ENCODE measurements at regions not wholly inside any gene's neighbourhood (a gene's known extent, or its start where the extent isn't known, plus 50 kb on each side); places are given as distances from the start of the nearest gene placed in this dataset.

DNA sequence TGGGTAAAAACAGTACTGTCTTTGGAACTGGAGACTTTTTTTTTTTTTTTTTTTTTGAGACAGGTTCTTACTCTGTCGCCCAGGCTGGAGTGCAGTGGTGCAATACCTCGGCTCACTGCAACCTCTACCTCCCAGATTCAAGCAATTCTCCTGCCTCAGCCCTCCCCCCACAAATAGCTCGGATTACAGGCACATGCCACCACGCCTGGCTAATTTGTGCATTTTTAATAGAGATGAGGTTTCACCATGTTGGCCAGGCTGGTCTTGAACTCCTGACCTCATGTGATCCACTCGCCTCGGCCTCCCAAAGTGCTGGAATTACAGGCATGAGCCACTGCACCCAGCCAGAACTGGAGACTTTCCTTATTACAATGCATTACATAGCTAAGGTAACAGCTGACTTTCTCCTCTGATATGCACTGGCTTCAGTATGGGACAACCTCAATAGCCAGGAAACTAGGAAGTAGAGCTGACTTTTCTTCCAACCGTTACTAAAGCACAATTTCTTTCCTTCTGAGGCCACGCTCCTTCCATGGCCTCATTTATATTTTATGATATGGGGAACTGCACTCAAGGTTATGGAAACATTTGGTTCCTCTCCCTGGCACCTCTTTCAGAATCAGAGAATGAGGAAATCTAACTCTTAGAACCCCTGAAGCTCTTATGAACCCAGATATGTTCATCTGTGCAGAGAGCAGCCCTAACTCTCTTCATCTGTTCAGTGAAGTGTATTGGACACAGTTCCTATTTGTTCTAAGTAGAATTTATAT lies 53.5 kb upstream of the FAM9B start:
- TF ChIP-seq ZFP30 (CRISPR knock-in tag; IDR thresholded peaks at IDR 0.05): no peak
- no peak for TF ChIP-seq TCF4 (CRISPR knock-in tag; IDR thresholded peaks at IDR 0.05; ENCODE audit: borderline replicate concordance)
- TF ChIP-seq SNAI2 (CRISPR knock-in tag; IDR thresholded peaks at IDR 0.05): no peak
- no peak for TF ChIP-seq PPARA (CRISPR knock-in tag; IDR thresholded peaks at IDR 0.05; ENCODE audit: borderline replicate concordance)
- TF ChIP-seq ZNF70 (CRISPR knock-in tag; IDR thresholded peaks at IDR 0.05): no peak
- TF ChIP-seq, protein P1, sequence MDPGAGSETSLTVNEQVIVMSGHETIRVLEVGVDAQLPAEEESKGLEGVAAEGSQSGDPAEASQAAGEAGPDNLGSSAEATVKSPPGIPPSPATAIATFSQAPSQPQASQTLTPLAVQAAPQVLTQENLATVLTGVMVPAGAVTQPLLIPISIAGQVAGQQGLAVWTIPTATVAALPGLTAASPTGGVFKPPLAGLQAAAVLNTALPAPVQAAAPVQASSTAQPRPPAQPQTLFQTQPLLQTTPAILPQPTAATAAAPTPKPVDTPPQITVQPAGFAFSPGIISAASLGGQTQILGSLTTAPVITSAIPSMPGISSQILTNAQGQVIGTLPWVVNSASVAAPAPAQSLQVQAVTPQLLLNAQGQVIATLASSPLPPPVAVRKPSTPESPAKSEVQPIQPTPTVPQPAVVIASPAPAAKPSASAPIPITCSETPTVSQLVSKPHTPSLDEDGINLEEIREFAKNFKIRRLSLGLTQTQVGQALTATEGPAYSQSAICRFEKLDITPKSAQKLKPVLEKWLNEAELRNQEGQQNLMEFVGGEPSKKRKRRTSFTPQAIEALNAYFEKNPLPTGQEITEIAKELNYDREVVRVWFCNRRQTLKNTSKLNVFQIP (CRISPR knock-in tag; IDR thresholded peaks at IDR 0.05; ENCODE audit: borderline replicate concordance, low read depth): no peak
- no peak for TF ChIP-seq ZNF8 (CRISPR knock-in tag; IDR thresholded peaks at IDR 0.05)
- TF ChIP-seq, protein P2, sequence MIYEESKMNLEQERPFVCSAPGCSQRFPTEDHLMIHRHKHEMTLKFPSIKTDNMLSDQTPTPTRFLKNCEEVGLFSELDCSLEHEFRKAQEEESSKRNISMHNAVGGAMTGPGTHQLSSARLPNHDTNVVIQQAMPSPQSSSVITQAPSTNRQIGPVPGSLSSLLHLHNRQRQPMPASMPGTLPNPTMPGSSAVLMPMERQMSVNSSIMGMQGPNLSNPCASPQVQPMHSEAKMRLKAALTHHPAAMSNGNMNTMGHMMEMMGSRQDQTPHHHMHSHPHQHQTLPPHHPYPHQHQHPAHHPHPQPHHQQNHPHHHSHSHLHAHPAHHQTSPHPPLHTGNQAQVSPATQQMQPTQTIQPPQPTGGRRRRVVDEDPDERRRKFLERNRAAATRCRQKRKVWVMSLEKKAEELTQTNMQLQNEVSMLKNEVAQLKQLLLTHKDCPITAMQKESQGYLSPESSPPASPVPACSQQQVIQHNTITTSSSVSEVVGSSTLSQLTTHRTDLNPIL (CRISPR knock-in tag; IDR thresholded peaks at IDR 0.05; ENCODE audit: low read depth): no peak
- ATAC-seq: no peak

- TF ChIP-seq CSDC2 (CRISPR knock-in tag; IDR thresholded peaks at IDR 0.05) (no peak), TCF4 (CRISPR knock-in tag; IDR thresholded peaks at IDR 0.05; ENCODE audit: borderline replicate concordance) (no peak), ESRRG (CRISPR knock-in tag; IDR thresholded peaks at IDR 0.05) (no peak), BACH2 (CRISPR knock-in tag; IDR thresholded peaks at IDR 0.05; ENCODE audit: borderline replicate concordance) (no peak), RARB (CRISPR knock-in tag; IDR thresholded peaks at IDR 0.05) (no peak), ARNTL (CRISPR knock-in tag; IDR thresholded peaks at IDR 0.05; ENCODE audit: borderline replicate concordance, low read depth) (no peak), ZFP30 (CRISPR knock-in tag; IDR thresholded peaks at IDR 0.05) (no peak), OSR1 (CRISPR knock-in tag; IDR thresholded peaks at IDR 0.05) (no peak), ZC3H10 (CRISPR knock-in tag; IDR thresholded peaks at IDR 0.05) (no peak), PPARA (CRISPR knock-in tag; IDR thresholded peaks at IDR 0.05; ENCODE audit: borderline replicate concordance) (no peak)
- TF ChIP-seq, protein P3, sequence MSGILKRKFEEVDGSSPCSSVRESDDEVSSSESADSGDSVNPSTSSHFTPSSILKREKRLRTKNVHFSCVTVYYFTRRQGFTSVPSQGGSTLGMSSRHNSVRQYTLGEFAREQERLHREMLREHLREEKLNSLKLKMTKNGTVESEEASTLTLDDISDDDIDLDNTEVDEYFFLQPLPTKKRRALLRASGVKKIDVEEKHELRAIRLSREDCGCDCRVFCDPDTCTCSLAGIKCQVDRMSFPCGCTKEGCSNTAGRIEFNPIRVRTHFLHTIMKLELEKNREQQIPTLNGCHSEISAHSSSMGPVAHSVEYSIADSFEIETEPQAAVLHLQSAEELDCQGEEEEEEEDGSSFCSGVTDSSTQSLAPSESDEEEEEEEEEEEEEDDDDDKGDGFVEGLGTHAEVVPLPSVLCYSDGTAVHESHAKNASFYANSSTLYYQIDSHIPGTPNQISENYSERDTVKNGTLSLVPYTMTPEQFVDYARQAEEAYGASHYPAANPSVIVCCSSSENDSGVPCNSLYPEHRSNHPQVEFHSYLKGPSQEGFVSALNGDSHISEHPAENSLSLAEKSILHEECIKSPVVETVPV (CRISPR knock-in tag; IDR thresholded peaks at IDR 0.05): no peak
- no peak for ATAC-seq
Measured at GRCh38 chrX:9088896-9089295, 55.0 kb upstream of the FAM9B start.

GRCh38 chrX:9090766-9091165 lies 56.8 kb upstream of the FAM9B start:
- TF ChIP-seq, protein P4, sequence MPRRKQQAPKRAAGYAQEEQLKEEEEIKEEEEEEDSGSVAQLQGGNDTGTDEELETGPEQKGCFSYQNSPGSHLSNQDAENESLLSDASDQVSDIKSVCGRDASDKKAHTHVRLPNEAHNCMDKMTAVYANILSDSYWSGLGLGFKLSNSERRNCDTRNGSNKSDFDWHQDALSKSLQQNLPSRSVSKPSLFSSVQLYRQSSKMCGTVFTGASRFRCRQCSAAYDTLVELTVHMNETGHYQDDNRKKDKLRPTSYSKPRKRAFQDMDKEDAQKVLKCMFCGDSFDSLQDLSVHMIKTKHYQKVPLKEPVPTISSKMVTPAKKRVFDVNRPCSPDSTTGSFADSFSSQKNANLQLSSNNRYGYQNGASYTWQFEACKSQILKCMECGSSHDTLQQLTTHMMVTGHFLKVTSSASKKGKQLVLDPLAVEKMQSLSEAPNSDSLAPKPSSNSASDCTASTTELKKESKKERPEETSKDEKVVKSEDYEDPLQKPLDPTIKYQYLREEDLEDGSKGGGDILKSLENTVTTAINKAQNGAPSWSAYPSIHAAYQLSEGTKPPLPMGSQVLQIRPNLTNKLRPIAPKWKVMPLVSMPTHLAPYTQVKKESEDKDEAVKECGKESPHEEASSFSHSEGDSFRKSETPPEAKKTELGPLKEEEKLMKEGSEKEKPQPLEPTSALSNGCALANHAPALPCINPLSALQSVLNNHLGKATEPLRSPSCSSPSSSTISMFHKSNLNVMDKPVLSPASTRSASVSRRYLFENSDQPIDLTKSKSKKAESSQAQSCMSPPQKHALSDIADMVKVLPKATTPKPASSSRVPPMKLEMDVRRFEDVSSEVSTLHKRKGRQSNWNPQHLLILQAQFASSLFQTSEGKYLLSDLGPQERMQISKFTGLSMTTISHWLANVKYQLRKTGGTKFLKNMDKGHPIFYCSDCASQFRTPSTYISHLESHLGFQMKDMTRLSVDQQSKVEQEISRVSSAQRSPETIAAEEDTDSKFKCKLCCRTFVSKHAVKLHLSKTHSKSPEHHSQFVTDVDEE (CRISPR knock-in tag; IDR thresholded peaks at IDR 0.05): no peak
- TF ChIP-seq, protein P3 (CRISPR knock-in tag; IDR thresholded peaks at IDR 0.05): no peak
- no peak for TF ChIP-seq TCF4 (CRISPR knock-in tag; IDR thresholded peaks at IDR 0.05; ENCODE audit: borderline replicate concordance)
- ATAC-seq: no peak

- TF ChIP-seq ISL1 (CRISPR knock-in tag; IDR thresholded peaks at IDR 0.05): no peak
- TF ChIP-seq GLIS3 (CRISPR knock-in tag; IDR thresholded peaks at IDR 0.05): no peak
- TF ChIP-seq, protein P1 (CRISPR knock-in tag; IDR thresholded peaks at IDR 0.05; ENCODE audit: borderline replicate concordance, low read depth): no peak
- TF ChIP-seq ZNF565 (CRISPR knock-in tag; conservative IDR thresholded peaks at IDR 0.05; ENCODE audit: low read depth): no peak
- no peak for TF ChIP-seq ZFP3 (CRISPR knock-in tag; IDR thresholded peaks at IDR 0.05)
- TF ChIP-seq TOX (CRISPR knock-in tag; IDR thresholded peaks at IDR 0.05; ENCODE audit: borderline replicate concordance): no peak
- TF ChIP-seq ZC3H10 (CRISPR knock-in tag; IDR thresholded peaks at IDR 0.05): no peak
- no peak for ATAC-seq
Measured at GRCh38 chrX:9091258-9091657, 57.3 kb upstream of the FAM9B start.
